ENCODE measurements at regions not wholly inside any gene's neighbourhood (a gene's known extent, or its start where the extent isn't known, plus 50 kb on each side); places are given as distances from the start of the nearest gene placed in this dataset.
"Not testable (repeated sequence)": the region's sequence is repeated elsewhere in the genome, so short reads cannot be mapped to it uniquely, and the experiment has no call there.

- H4K20me1 ChIP-seq (replicated peaks; ENCODE audit: control insufficient read depth, insufficient read depth, low read length); CTCF ChIA-PET (ENCODE audit: low intra/inter-chr PET ratio); H3K9me3 ChIP-seq (replicated peaks; ENCODE audit: control insufficient read depth, insufficient read depth, low read depth, low read length); H3K9me1 ChIP-seq (ENCODE audit: control insufficient read depth, insufficient read depth, low read length); H3K36me3 ChIP-seq (ENCODE audit: control insufficient read depth, insufficient read depth, low read length); H3K4me2 ChIP-seq (ENCODE audit: insufficient read depth, low read length); intact Hi-C loops (cut with micrococcal nuclease); POLR2A ChIA-PET; ATAC-seq; H3K27me3 ChIP-seq (ENCODE audit: control insufficient read depth in 2 of 2, insufficient read depth in 2 of 2, low read length in 2 of 2); H3K9ac ChIP-seq (ENCODE audit: insufficient read depth in 1 of 2, low read depth in 2 of 2, low read length in 2 of 2); H2AFZ ChIP-seq (ENCODE audit: low read depth, low read length); FAIRE-seq; H3K4me3 ChIP-seq; BruUV-seq (replicated peaks); in situ Hi-C loops (cut with MboI); DNase-seq (ENCODE audit: extremely low read depth in 1 of 4, low spot score in 3 of 4); H3K79me2 ChIP-seq (ENCODE audit: control insufficient read depth, insufficient read depth, low read length); H3K27ac ChIP-seq (ENCODE audit: extremely low read depth, low read depth, low read length); H3K4me1 ChIP-seq (replicated peaks in 1 of 2; ENCODE audit: control insufficient read depth in 2 of 2, insufficient read depth in 2 of 2, low read length in 2 of 2): not testable (repeated sequence)
- 0% methylated on average over 4 of the region's 4 CpGs for WGBS (ENCODE audit: insufficient coverage, low coverage, missing lambda C conversion rate)
Measured at GRCh38 chr12:37556957-37557356, 759.6 kb upstream of the ALG10B start.

GRCh38 chr12:37565112-37565511 lies 751.5 kb upstream of the ALG10B start:
- H3K27me3 ChIP-seq (ENCODE audit: control insufficient read depth in 2 of 2, insufficient read depth in 2 of 2, low read length in 2 of 2): no peaks in the 10 kb centered on the region
- no peaks in the 10 kb centered on the region for H4K20me1 ChIP-seq (replicated peaks; ENCODE audit: control insufficient read depth, insufficient read depth, low read length)
- no peak overlapping the region for H3K4me3 ChIP-seq
- H3K9me1 ChIP-seq (ENCODE audit: control insufficient read depth, insufficient read depth, low read length): no peaks in the 10 kb centered on the region
- no TSS peak for BruUV-seq (replicated peaks)
- DNase-seq (ENCODE audit: extremely low read depth in 1 of 4, low spot score in 3 of 4) (no peak), FAIRE-seq (no peak), ATAC-seq (no peak)
- in situ Hi-C loops (cut with MboI) (no loop called here), intact Hi-C loops (cut with micrococcal nuclease) (no loop called here)
- ChIA-PET CTCF (ENCODE audit: low intra/inter-chr PET ratio) (no interaction called here), POLR2A (no interaction called here)
- no peak overlapping the region for H3K9ac ChIP-seq (ENCODE audit: insufficient read depth in 1 of 2, low read depth in 2 of 2, low read length in 2 of 2)
- H3K9me3 ChIP-seq (replicated peaks; ENCODE audit: control insufficient read depth, insufficient read depth, low read depth, low read length): no peaks in the 10 kb centered on the region
- H3K4me2 ChIP-seq (ENCODE audit: insufficient read depth, low read length): no peak overlapping the region
- H3K4me1 ChIP-seq (replicated peaks in 1 of 2; ENCODE audit: control insufficient read depth in 2 of 2, insufficient read depth in 2 of 2, low read length in 2 of 2): no peaks in the 10 kb centered on the region
- 0% methylated on average over 1 of the region's 2 CpGs for WGBS (ENCODE audit: insufficient coverage, low coverage, missing lambda C conversion rate)
- H2AFZ ChIP-seq (ENCODE audit: low read depth, low read length): no peak overlapping the region
- no peaks in the 10 kb centered on the region for H3K36me3 ChIP-seq (ENCODE audit: control insufficient read depth, insufficient read depth, low read length)
- no peak overlapping the region for H3K27ac ChIP-seq (ENCODE audit: extremely low read depth, low read depth, low read length)
- no peaks in the 10 kb centered on the region for H3K79me2 ChIP-seq (ENCODE audit: control insufficient read depth, insufficient read depth, low read length)
- TF ChIP-seq ZNF133 (CRISPR knock-in tag; IDR thresholded peaks at IDR 0.05): no peak
- TF ChIP-seq CEBPG (CRISPR knock-in tag; IDR thresholded peaks at IDR 0.05): no peak
- TF ChIP-seq CEBPG (tag; conservative IDR thresholded peaks at IDR 0.05 in 1 of 2, IDR thresholded peaks at IDR 0.05 in 1 of 2): peak; percentile 52 to 91
- peak; percentile 72 for TF ChIP-seq CEBPB (tag; IDR thresholded peaks at IDR 0.05)

- ATAC-seq: not testable (repeated sequence)
- 11% methylated on average over 2 of the region's 2 CpGs for WGBS (ENCODE audit: insufficient coverage, low coverage, missing lambda C conversion rate)
Measured at GRCh38 chr12:37570547-37570946, 746.0 kb upstream of the ALG10B start.

More at GRCh38 chr12:37570547-37570946, 746.0 kb upstream of the ALG10B start:
- H3K27ac ChIP-seq (ENCODE audit: extremely low read depth, low read depth, low read length); H3K9me3 ChIP-seq (replicated peaks; ENCODE audit: control insufficient read depth, insufficient read depth, low read depth, low read length); H3K9me1 ChIP-seq (ENCODE audit: control insufficient read depth, insufficient read depth, low read length); H3K4me2 ChIP-seq (ENCODE audit: insufficient read depth, low read length); H3K4me1 ChIP-seq (replicated peaks in 1 of 2; ENCODE audit: control insufficient read depth in 2 of 2, insufficient read depth in 2 of 2, low read length in 2 of 2); FAIRE-seq; intact Hi-C loops (cut with micrococcal nuclease); CTCF ChIA-PET (ENCODE audit: low intra/inter-chr PET ratio); H3K36me3 ChIP-seq (ENCODE audit: control insufficient read depth, insufficient read depth, low read length); in situ Hi-C loops (cut with MboI); H3K4me3 ChIP-seq; H4K20me1 ChIP-seq (replicated peaks; ENCODE audit: control insufficient read depth, insufficient read depth, low read length); H3K27me3 ChIP-seq (ENCODE audit: control insufficient read depth in 2 of 2, insufficient read depth in 2 of 2, low read length in 2 of 2); BruUV-seq (replicated peaks); POLR2A ChIA-PET; H3K79me2 ChIP-seq (ENCODE audit: control insufficient read depth, insufficient read depth, low read length); DNase-seq (ENCODE audit: extremely low read depth in 1 of 4, low spot score in 3 of 4); H3K9ac ChIP-seq (ENCODE audit: insufficient read depth in 1 of 2, low read depth in 2 of 2, low read length in 2 of 2); H2AFZ ChIP-seq (ENCODE audit: low read depth, low read length): not testable (repeated sequence)
